Ramos (cell line): ENCODE measurements at regions not wholly inside any gene's neighbourhood (a gene's known extent, or its start where the extent isn't known, plus 50 kb on each side); places are given as distances from the start of the nearest gene placed in this dataset.

Source experiments
- in situ Hi-C: fragments of 300-500 bp; cut with MboI; formaldehyde crosslinking; loops from one replicate; pipeline ENCODE4 v1.14.3; 2022; ENCODE audit warnings: low sequenced_read_pairs; ENCODE audit not compliant: unreplicated experiment

- in situ Hi-C loops = no loop called here
These were observed 199.9 kb upstream of the PRDM1 start for GRCh38 chr6:105886066-105886813.

GRCh38 chr6:105884426-105884825 is 201.7 kb upstream of the PRDM1 start:
- in situ Hi-C loops = no loop called here

GRCh38 chr6:105884011-105884410 is 202.1 kb upstream of the PRDM1 start:
- in situ Hi-C loops = no loop called here

GRCh38 chr6:105882828-105883227 is 203.3 kb upstream of the PRDM1 start:
- in situ Hi-C loops = no loop called here

GRCh38 chr6:105882121-105882803 is 203.9 kb upstream of the PRDM1 start:
- in situ Hi-C loops = no loop called here

GRCh38 chr6:105881608-105882007 is 204.5 kb upstream of the PRDM1 start:
- in situ Hi-C loops = no loop called here

GRCh38 chr6:105880030-105880492 is 206.1 kb upstream of the PRDM1 start:
- in situ Hi-C loops = no loop called here

GRCh38 chr6:105879146-105879545 is 207.0 kb upstream of the PRDM1 start:
- in situ Hi-C loops = no loop called here

GRCh38 chr6:105875974-105876640 is 210.0 kb upstream of the PRDM1 start:
- in situ Hi-C loops = no loop called here

GRCh38 chr6:105874835-105875626 is 211.1 kb upstream of the PRDM1 start:
- in situ Hi-C loops = no loop called here

GRCh38 chr6:105873799-105874198 is 212.3 kb upstream of the PRDM1 start:
- in situ Hi-C loops = no loop called here

GRCh38 chr6:105873211-105873704 is 212.9 kb upstream of the PRDM1 start:
- in situ Hi-C loops = no loop called here

- in situ Hi-C loops = no loop called here
These were observed 213.9 kb upstream of the PRDM1 start for GRCh38 chr6:105872249-105872648.

GRCh38 chr6:105871542-105871941 is 214.6 kb upstream of the PRDM1 start:
- in situ Hi-C loops = no loop called here

- in situ Hi-C loops = no loop called here
These were observed 216.2 kb upstream of the PRDM1 start for GRCh38 chr6:105869835-105870440.

GRCh38 chr6:105868823-105869460 is 217.2 kb upstream of the PRDM1 start:
- in situ Hi-C loops = no loop called here

GRCh38 chr6:105867821-105868220 is 218.3 kb upstream of the PRDM1 start:
- in situ Hi-C loops = no loop called here

- in situ Hi-C loops = no loop called here
These were observed 218.9 kb upstream of the PRDM1 start for GRCh38 chr6:105867277-105867676.

GRCh38 chr6:105862936-105863607 is 223.1 kb upstream of the PRDM1 start:
- in situ Hi-C loops = no loop called here
